Endothelial cell of umbilical vein (primary cell): ENCODE measurements at regions not wholly inside any gene's neighbourhood (a gene's known extent, or its start where the extent isn't known, plus 50 kb on each side); places are given as distances from the start of the nearest gene placed in this dataset.

Experiments used
- BruUV-seq: library from RNA; stranded (reverse); fragments of 400-500 nt; replicated peaks from 2 replicates; lab custom pipeline; 2021; lab: Mats Ljungman, UMichigan
- CTCF ChIA-PET: fragments of 300-600, 350-600 bp; sonication (Branson Sonifier 250); formaldehyde crosslinking; loops from one replicate; lab custom pipeline; 2021; ENCODE audit warnings: antibody characterized with exemption, inconsistent platforms; lab: Charles Lee
- POLR2A ChIA-PET: fragments of 300-600, 350-600 bp; sonication (Branson Sonifier 250); formaldehyde crosslinking; loops from one replicate; lab custom pipeline; 2021; ENCODE audit warnings: antibody characterized with exemption, inconsistent platforms; lab: Charles Lee
- DNase-seq: peaks from one replicate; pipeline ENCODE4 v3.0.0-alpha.2; 2011; ENCODE audit warnings: low read depth, low spot score
- FAIRE-seq: peaks from 2 replicates; lab custom pipeline; 2011; peaks lifted over from hg19 to GRCh38; lab: Jason Lieb, UNC
- H2AFZ ChIP-seq: 2 replicates; pipeline ENCODE4 v1.6.0; 2012; ENCODE audit warnings: low read depth, low read length, control low read depth, inconsistent platforms
- H3K27ac ChIP-seq: 2 replicates; pipeline ENCODE4 v1.5.1; 2011; ENCODE audit warnings: low read depth, mild to moderate bottlenecking, control low read depth, low read length, moderate library complexity; ENCODE audit not compliant: insufficient read depth
- H3K27me3 ChIP-seq, 2 experiments: 2 replicates each; pipeline versions ENCODE4 v1.6.0 to v1.6.1; 2011; ENCODE audit warnings: low read length in 2 of 2, mixed read lengths in 1 of 2; ENCODE audit not compliant: control insufficient read depth in 2 of 2, insufficient read depth in 2 of 2
- H3K36me3 ChIP-seq, 2 experiments: 2 replicates in 1 of 2; 3 replicates in 1 of 2; pipeline ENCODE4 v1.5.1; 2011; ENCODE audit warnings: low read length in 2 of 2, mild to moderate bottlenecking in 1 of 2, moderate library complexity in 1 of 2; ENCODE audit not compliant: control insufficient read depth in 2 of 2, insufficient read depth in 2 of 2; ENCODE audit errors: extremely low read depth in 1 of 2
- H3K4me1 ChIP-seq: 3 replicates; pipeline ENCODE4 v1.5.1; 2011; ENCODE audit warnings: mild to moderate bottlenecking, low read length; ENCODE audit not compliant: control insufficient read depth, insufficient read depth; ENCODE audit errors: extremely low read depth
- H3K4me2 ChIP-seq: 2 replicates; pipeline ENCODE4 v1.6.1; 2011; ENCODE audit warnings: low read length, control low read depth, mixed read lengths; ENCODE audit not compliant: insufficient read depth
- H3K4me3 ChIP-seq, 3 experiments: fragments of 200-600 bp in 1 of 3; sonication (generic), shearing (Covaris generic) in 1 of 3; replicated peaks in 1 of 3; 2 replicates each; pipeline ENCODE4 v1.5.1; 2011 to 2016; ENCODE audit warnings: control low read depth in 3 of 3, low read length in 3 of 3, mild to moderate bottlenecking in 2 of 3, inconsistent platforms in 1 of 3, low read depth in 1 of 3, moderate library complexity in 1 of 3; ENCODE audit not compliant: insufficient read depth in 1 of 3
- H3K79me2 ChIP-seq: 2 replicates; pipeline ENCODE4 v1.6.0; 2012; ENCODE audit warnings: low read length, inconsistent platforms; ENCODE audit not compliant: control insufficient read depth, insufficient read depth
- H3K9ac ChIP-seq: replicated peaks from 2 replicates; pipeline ENCODE3; 2011; ENCODE audit warnings: low read length, control low read depth; ENCODE audit not compliant: insufficient read depth; ENCODE audit errors: extremely low read depth
- H3K9me1 ChIP-seq: replicated peaks from 3 replicates; pipeline ENCODE4 v1.6.0; 2011; ENCODE audit warnings: mild to moderate bottlenecking, low read length; ENCODE audit not compliant: control insufficient read depth, insufficient read depth; ENCODE audit errors: extremely low read depth
- H3K9me3 ChIP-seq: replicated peaks from 2 replicates; pipeline ENCODE4 v1.5.1; 2012; ENCODE audit warnings: low read length, inconsistent platforms; ENCODE audit not compliant: control insufficient read depth, insufficient read depth
- H4K20me1 ChIP-seq: replicated peaks from 2 replicates; pipeline ENCODE3; 2011; ENCODE audit warnings: mild to moderate bottlenecking, low read length; ENCODE audit not compliant: control insufficient read depth, insufficient read depth; ENCODE audit errors: extremely low read depth
- CTCF ChIP-seq, 2 donors: IDR thresholded peaks; 1 replicate in 1 of 2; 2 replicates in 1 of 2; pipeline ENCODE4 v1.5.1; 2011; ENCODE audit warnings: low read length in 2 of 2, mild to moderate bottlenecking in 2 of 2, moderate library complexity in 2 of 2, control low read depth in 1 of 2, inconsistent platforms in 1 of 2, low read depth in 1 of 2; ENCODE audit not compliant: insufficient read depth in 1 of 2; ENCODE audit errors: extremely low read depth in 1 of 2
- EZH2 ChIP-seq: IDR thresholded peaks from 2 replicates; pipeline ENCODE4 v1.6.1; 2012; ENCODE audit warnings: borderline replicate concordance, low read depth, mild to moderate bottlenecking, moderate library complexity, low read length, inconsistent platforms; ENCODE audit not compliant: severe bottlenecking
- FOS ChIP-seq: IDR thresholded peaks from 2 replicates; pipeline ENCODE4 v1.6.1; 2011; ENCODE audit warnings: mild to moderate bottlenecking, low read length, moderate library complexity, borderline replicate concordance; ENCODE audit not compliant: insufficient read depth
- GATA2 ChIP-seq: IDR thresholded peaks from 2 replicates; pipeline ENCODE4 v1.7.0; 2011; ENCODE audit warnings: low read depth, mild to moderate bottlenecking, moderate library complexity, mixed read lengths, low read length; ENCODE audit not compliant: insufficient read length, insufficient read depth
- JUN ChIP-seq: IDR thresholded peaks from 2 replicates; pipeline ENCODE4 v1.6.1; 2011; ENCODE audit warnings: borderline replicate concordance, low read depth; ENCODE audit not compliant: insufficient read length, insufficient read depth
- MAX ChIP-seq: IDR thresholded peaks from 2 replicates; pipeline ENCODE4 v1.6.1; 2011; ENCODE audit not compliant: insufficient read depth, insufficient read length
- MYC ChIP-seq: IDR thresholded peaks from one replicate; pipeline ENCODE4 v1.6.1; 2011; ENCODE audit warnings: mild to moderate bottlenecking, low read depth, low read length
- POLR2A ChIP-seq: IDR thresholded peaks from 2 replicates; pipeline ENCODE4 v1.6.1; 2012; ENCODE audit warnings: low read depth, mild to moderate bottlenecking, control low read depth, low read length
- POLR2AphosphoS5 ChIP-seq: IDR thresholded peaks from 2 replicates; pipeline ENCODE4 v1.6.1; 2012; ENCODE audit warnings: low read depth, mild to moderate bottlenecking, control low read depth, low read length, moderate library complexity; ENCODE audit not compliant: insufficient read depth
- dilution Hi-C: fragments of 300-500 bp; cut with MboI; formaldehyde crosslinking; loops from one replicate; pipeline ENCODE4 v1.15.0; 2019; ENCODE audit warnings: low sequenced_read_pairs; ENCODE audit not compliant: extremely low pct_ligation_motif_present
- intact Hi-C: fragments of 100-400 bp; cut with micrococcal nuclease; formaldehyde crosslinking; loops from one replicate; pipeline ENCODE4 v1.10.0; 2022

- dilution Hi-C loops: no loop called here
- Histone ChIP-seq H3K4me1 (no peaks in the 10 kb centered on the region), H3K36me3 (no peaks in the 10 kb centered on the region), H3K4me2 (no peak overlapping the region), H3K27me3 (peaks cover 4 to 13% of the 10 kb centered on the region in 2 experiments), H3K79me2 (no peaks in the 10 kb centered on the region), H3K9ac (no peak overlapping the region), H2AFZ (no peak overlapping the region), H3K4me3 (no peak overlapping the region), H3K9me3 (no peaks in the 10 kb centered on the region), H3K27ac (no peak overlapping the region), H3K9me1 (no peaks in the 10 kb centered on the region), H4K20me1 (no peaks in the 10 kb centered on the region)
- TF ChIP-seq EZH2: no peak
- no peak for TF ChIP-seq JUN
- no peak for TF ChIP-seq POLR2AphosphoS5
- no peak for TF ChIP-seq MAX
- TF ChIP-seq CTCF (IDR thresholded peaks at IDR 0.05; ENCODE audit: extremely low read depth in 1 of 2, insufficient read depth in 1 of 2, low read depth in 1 of 2, low read length in 2 of 2): no peak
- no peak for TF ChIP-seq MYC
- no peak for TF ChIP-seq FOS
- TF ChIP-seq POLR2A: no peak
- TF ChIP-seq GATA2: no peak
- intact Hi-C loops: no loop called here
- BruUV-seq: no TSS peak
- ChIA-PET CTCF (no interaction called here), POLR2A (no interaction called here)
- FAIRE-seq (no peak), DNase-seq (no peak)
These were observed 111.0 kb downstream of the MRPL57 start for GRCh38 chr13:21287331-21287907.
